Ishikawa (cell line): ENCODE measurements at regions not wholly inside any gene's neighbourhood (a gene's known extent, or its start where the extent isn't known, plus 50 kb on each side); places are given as distances from the start of the nearest gene placed in this dataset.

Experiments used
- CEBPB ChIP-seq: IDR thresholded peaks from 2 replicates; pipeline ENCODE4 v1.6.1; 2012
- CREB1 ChIP-seq: IDR thresholded peaks from 2 replicates; pipeline ENCODE4 v1.6.1; 2012; ENCODE audit warnings: low read depth
- EGR1 ChIP-seq: IDR thresholded peaks from 2 replicates; pipeline ENCODE4 v1.6.1; 2012
- EP300 ChIP-seq: IDR thresholded peaks from 2 replicates; pipeline ENCODE4 v1.6.1; 2012; ENCODE audit warnings: borderline replicate concordance
- FOXM1 ChIP-seq: IDR thresholded peaks from 2 replicates; pipeline ENCODE4 v1.6.1; 2012; ENCODE audit warnings: low read depth, borderline replicate concordance
- MAX ChIP-seq: IDR thresholded peaks from 2 replicates; pipeline ENCODE4 v1.6.1; 2012
- NFIC ChIP-seq: IDR thresholded peaks from 2 replicates; pipeline ENCODE4 v1.6.1; 2012
- RAD21 ChIP-seq: IDR thresholded peaks from 2 replicates; pipeline ENCODE4 v1.6.1; 2012; ENCODE audit warnings: low read depth
- REST ChIP-seq: IDR thresholded peaks from 2 replicates; pipeline ENCODE4 v1.6.1; 2012; ENCODE audit warnings: low read depth, mild to moderate bottlenecking
- TAF1 ChIP-seq: IDR thresholded peaks from 2 replicates; pipeline ENCODE4 v1.6.1; 2012; ENCODE audit warnings: low read depth, mild to moderate bottlenecking
- TCF12 ChIP-seq: IDR thresholded peaks from 2 replicates; pipeline ENCODE4 v1.6.1; 2012; ENCODE audit warnings: low read depth
- TEAD4 ChIP-seq: IDR thresholded peaks from 2 replicates; pipeline ENCODE4 v1.6.1; 2012
- USF1 ChIP-seq: IDR thresholded peaks from 2 replicates; pipeline ENCODE4 v1.6.1; 2012
- YY1 ChIP-seq: IDR thresholded peaks from 2 replicates; pipeline ENCODE4 v1.6.1; 2012; ENCODE audit warnings: low read depth
- ZBTB7A ChIP-seq: IDR thresholded peaks from 2 replicates; pipeline ENCODE4 v1.6.1; 2012; ENCODE audit warnings: low read depth

GRCh38 chr2:153404792-153405191 is 73.8 kb downstream of the RPRM start:
- TF ChIP-seq CEBPB (no peak), USF1 (no peak), CREB1 (no peak), TAF1 (no peak), EP300 (no peak), YY1 (no peak), EGR1 (no peak), TEAD4 (no peak), ZBTB7A (no peak), TCF12 (no peak)

- TF ChIP-seq TAF1 (no peak), TCF12 (no peak), USF1 (no peak), NFIC (no peak), EGR1 (no peak), REST (no peak), FOXM1 (no peak), CREB1 (no peak), CEBPB (no peak)
These were observed 74.6 kb downstream of the RPRM start for GRCh38 chr2:153403940-153404339.

GRCh38 chr2:153394686-153395085 is 83.9 kb downstream of the RPRM start:
- no peak for TF ChIP-seq USF1
- TF ChIP-seq TCF12 = no peak
- TF ChIP-seq CREB1 = no peak
- TF ChIP-seq TAF1 = no peak

- no peak for TF ChIP-seq TCF12
- TF ChIP-seq CREB1 = no peak
- no peak for TF ChIP-seq MAX
- TF ChIP-seq NFIC = no peak
- no peak for TF ChIP-seq FOXM1
- TF ChIP-seq EGR1 = no peak
- no peak for TF ChIP-seq TAF1
- TF ChIP-seq REST = no peak
- no peak for TF ChIP-seq EP300
- no peak for TF ChIP-seq RAD21
- TF ChIP-seq CEBPB = no peak
- TF ChIP-seq YY1 = no peak
- TF ChIP-seq ZBTB7A = no peak
- TF ChIP-seq TEAD4 = no peak
- no peak for TF ChIP-seq USF1
These were observed 84.3 kb downstream of the RPRM start for GRCh38 chr2:153394247-153394646.

- TF ChIP-seq MAX (no peak), REST (no peak), TCF12 (no peak)
These were observed 85.0 kb downstream of the RPRM start for GRCh38 chr2:153393518-153393917.
